Testis (tissue), 2 donors: ENCODE measurements at regions not wholly inside any gene's neighbourhood (a gene's known extent, or its start where the extent isn't known, plus 50 kb on each side); places are given as distances from the start of the nearest gene placed in this dataset.

Experiments used
- DNase-seq: peaks from one replicate; pipeline ENCODE4 v3.0.0-alpha.2; 2019
- H3K27ac ChIP-seq, 2 donors: fragments of 200-600 bp; sonication (generic); one replicate each; pipeline ENCODE4 v1.5.1; 2019
- H3K27me3 ChIP-seq: fragments of 200-600 bp; sonication (generic); one replicate; pipeline ENCODE4 v1.5.1; 2019
- H3K36me3 ChIP-seq: fragments of 200-600 bp; sonication (generic); one replicate; pipeline ENCODE4 v1.5.1; 2017; ENCODE audit warnings: low read depth; ENCODE audit errors: missing control alignments
- H3K4me1 ChIP-seq: fragments of 200-600 bp; sonication (generic); one replicate; pipeline ENCODE4 v1.5.1; 2019
- H3K4me3 ChIP-seq, 2 donors: fragments of 200-600 bp; sonication (generic); one replicate each; pipeline ENCODE4 v1.5.1; 2017 to 2019
- H3K9me3 ChIP-seq: fragments of 200-600 bp; sonication (generic); one replicate; pipeline ENCODE4 v1.5.1; 2017
- POLR2A ChIP-seq: fragments of 450-650 bp; IDR thresholded peaks from one replicate; pipeline ENCODE4 v1.6.1; 2017; ENCODE audit warnings: antibody characterized with exemption, mild to moderate bottlenecking, moderate library complexity
- WGBS, 2 donors: methylation state at CpG; one replicate each; pipeline ENCODE4 v1.1.5; 2018; 5-methylcytosine and 5-hydroxymethylcytosine counted together
- intact Hi-C: fragments of 100-400 bp; cut with DNase I; formaldehyde crosslinking; loops from one replicate; pipeline ENCODE4 v1.15.1; 2023; ENCODE audit warnings: low total_unique reads
- TF ChIP-seq, protein P1 (sequence below), 3 experiments: fragments of 450-650 bp in 2 of 3; fragments of 200-600 bp in 1 of 3; sonication (generic) in 1 of 3; IDR thresholded peaks; one replicate each; pipeline ENCODE4 v1.5.1; 2016 to 2019; ENCODE audit warnings: antibody characterized with exemption in 3 of 3, mild to moderate bottlenecking in 2 of 3, moderate library complexity in 1 of 3

DNA sequence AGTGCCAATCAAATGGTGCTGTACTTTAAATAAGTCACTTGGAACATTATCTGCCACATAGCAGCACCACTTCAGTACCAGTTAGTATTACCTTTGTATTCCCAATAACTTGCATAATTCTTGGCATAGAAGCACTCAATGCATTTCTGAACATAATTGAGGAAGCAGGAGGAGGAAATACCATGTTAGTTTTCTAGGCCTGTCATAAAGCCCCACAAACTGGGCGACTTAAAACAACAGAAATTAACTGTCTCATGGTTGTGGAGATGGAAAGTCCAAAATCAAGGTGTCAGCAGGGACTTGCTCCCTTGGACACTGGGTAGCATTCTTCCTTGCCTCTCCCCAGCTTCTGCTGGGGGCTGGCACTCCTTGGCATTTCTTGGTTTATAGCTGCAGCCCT is 296.2 kb downstream of the HS3ST1 start:
- no peak overlapping the region for H3K4me3 ChIP-seq
- intact Hi-C loops, result no loop called here
- WGBS, 2 donors, result 56 to 81% methylated on average over 1 of the region's 1 CpG
- no peaks in the 10 kb centered on the region for H3K27me3 ChIP-seq
- no peak overlapping the region for H3K27ac ChIP-seq
- H3K4me1 ChIP-seq, result no peaks in the 10 kb centered on the region
- TF ChIP-seq, protein P1, sequence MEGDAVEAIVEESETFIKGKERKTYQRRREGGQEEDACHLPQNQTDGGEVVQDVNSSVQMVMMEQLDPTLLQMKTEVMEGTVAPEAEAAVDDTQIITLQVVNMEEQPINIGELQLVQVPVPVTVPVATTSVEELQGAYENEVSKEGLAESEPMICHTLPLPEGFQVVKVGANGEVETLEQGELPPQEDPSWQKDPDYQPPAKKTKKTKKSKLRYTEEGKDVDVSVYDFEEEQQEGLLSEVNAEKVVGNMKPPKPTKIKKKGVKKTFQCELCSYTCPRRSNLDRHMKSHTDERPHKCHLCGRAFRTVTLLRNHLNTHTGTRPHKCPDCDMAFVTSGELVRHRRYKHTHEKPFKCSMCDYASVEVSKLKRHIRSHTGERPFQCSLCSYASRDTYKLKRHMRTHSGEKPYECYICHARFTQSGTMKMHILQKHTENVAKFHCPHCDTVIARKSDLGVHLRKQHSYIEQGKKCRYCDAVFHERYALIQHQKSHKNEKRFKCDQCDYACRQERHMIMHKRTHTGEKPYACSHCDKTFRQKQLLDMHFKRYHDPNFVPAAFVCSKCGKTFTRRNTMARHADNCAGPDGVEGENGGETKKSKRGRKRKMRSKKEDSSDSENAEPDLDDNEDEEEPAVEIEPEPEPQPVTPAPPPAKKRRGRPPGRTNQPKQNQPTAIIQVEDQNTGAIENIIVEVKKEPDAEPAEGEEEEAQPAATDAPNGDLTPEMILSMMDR (IDR thresholded peaks at IDR 0.05), result no peak
- TF ChIP-seq POLR2A, result no peak
- H3K36me3 ChIP-seq, result no peaks in the 10 kb centered on the region
- no peaks in the 10 kb centered on the region for H3K9me3 ChIP-seq
- no peak for DNase-seq

DNA sequence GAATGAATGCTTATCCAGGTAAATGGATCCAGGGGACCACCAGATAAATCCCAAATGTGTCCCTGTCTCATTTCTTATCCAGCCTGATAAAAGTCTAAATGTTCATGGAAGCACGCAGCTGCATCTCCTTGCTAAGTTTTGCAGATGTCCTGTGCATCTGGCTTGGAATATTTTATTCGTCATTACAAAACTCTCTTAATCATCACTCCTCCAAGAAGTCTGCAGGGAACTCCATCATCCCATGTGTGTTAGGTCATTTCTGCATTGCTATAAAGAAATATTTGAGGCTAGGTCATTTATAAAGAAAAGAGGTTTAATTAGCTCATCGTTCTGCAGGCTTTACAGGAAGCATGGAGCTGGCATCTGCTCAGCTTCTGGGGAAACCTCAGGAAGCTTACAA is 297.2 kb downstream of the HS3ST1 start:
- H3K4me3 ChIP-seq, result no peak overlapping the region
- no peaks in the 10 kb centered on the region for H3K36me3 ChIP-seq
- TF ChIP-seq, protein P1 (IDR thresholded peaks at IDR 0.05), result no peak
- TF ChIP-seq POLR2A, result no peak
- no peaks in the 10 kb centered on the region for H3K27me3 ChIP-seq
- no peaks in the 10 kb centered on the region for H3K9me3 ChIP-seq
- 92 to 93% methylated on average over 3 of the region's 3 CpGs for WGBS, 2 donors
- no peak for DNase-seq
- H3K27ac ChIP-seq, result no peak overlapping the region
- H3K4me1 ChIP-seq, result no peaks in the 10 kb centered on the region
- intact Hi-C loops, result no loop called here

DNA sequence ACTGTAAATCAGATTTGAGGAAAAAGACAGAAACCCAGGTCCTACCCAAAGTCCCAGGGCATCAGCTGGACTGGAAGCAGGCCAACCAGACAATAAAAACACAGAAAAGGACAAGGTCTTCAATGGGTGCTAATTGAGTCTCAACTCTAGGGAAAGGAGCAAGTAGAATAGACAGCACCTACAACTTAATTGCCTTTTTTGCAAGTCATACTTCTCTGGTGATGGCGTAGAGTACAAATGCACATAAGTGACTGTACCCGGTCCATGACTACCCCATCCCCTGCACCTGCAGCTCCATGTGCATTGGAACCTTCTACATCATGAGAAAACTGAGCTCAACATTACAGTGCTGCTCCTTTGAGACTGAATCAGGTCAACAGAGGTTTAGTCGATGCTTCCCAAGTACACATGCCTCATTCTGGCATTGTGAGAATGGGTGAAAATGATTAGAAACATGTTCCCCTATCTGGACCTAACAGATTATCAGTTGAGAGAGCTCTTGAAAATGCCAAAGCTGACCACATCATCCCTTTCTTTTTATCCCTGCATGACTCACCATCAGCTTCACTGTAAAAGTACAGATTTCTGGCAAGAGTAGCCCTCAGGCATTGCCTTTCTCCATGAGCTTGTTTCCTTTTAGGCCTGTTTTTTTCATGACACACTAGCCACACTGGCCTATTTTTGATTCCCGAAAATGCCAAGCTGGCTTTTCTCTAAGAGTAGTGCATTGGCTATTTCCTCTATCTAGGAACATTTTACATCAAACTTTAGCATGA is 298.3 kb downstream of the HS3ST1 start:
- intact Hi-C loops, result no loop called here
- Histone ChIP-seq H3K9me3 (no peaks in the 10 kb centered on the region), H3K27me3 (no peaks in the 10 kb centered on the region), H3K36me3 (no peaks in the 10 kb centered on the region), H3K4me3 (no peak overlapping the region), H3K4me1 (no peaks in the 10 kb centered on the region), H3K27ac (no peak overlapping the region)
- no peak for DNase-seq
- 81 to 93% methylated on average over 4 of the region's 4 CpGs for WGBS, 2 donors
- TF ChIP-seq POLR2A, result no peak
- TF ChIP-seq, protein P1 (IDR thresholded peaks at IDR 0.05), result no peak

DNA sequence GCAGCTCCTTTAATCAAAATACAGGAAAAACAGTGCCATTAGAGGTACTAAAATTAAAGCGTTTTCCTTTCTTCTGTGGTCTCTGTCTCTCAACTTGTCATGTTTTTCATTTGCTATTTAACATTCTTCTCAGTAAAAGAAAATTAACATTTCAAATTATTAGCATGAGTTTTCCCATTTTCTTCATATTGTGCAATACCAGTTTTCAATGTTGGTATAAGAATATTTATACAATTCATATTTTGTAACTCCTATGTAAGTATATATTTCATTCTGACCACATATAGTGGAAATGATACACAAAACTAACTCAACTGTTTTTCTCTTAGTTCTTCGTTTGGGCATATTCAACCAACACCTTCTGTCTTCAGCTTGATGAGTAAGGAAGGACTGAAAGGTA is 308.3 kb downstream of the HS3ST1 start:
- Histone ChIP-seq H3K36me3 (no peaks in the 10 kb centered on the region), H3K9me3 (no peaks in the 10 kb centered on the region), H3K4me3 (no peak overlapping the region), H3K27me3 (no peaks in the 10 kb centered on the region), H3K27ac (no peak overlapping the region), H3K4me1 (no peaks in the 10 kb centered on the region)
- WGBS, 2 donors, result 88 to 89% methylated on average over 2 of the region's 2 CpGs
- no peak for DNase-seq
- intact Hi-C loops, result no loop called here
- TF ChIP-seq POLR2A, result no peak
- TF ChIP-seq, protein P1 (IDR thresholded peaks at IDR 0.05), result no peak

DNA sequence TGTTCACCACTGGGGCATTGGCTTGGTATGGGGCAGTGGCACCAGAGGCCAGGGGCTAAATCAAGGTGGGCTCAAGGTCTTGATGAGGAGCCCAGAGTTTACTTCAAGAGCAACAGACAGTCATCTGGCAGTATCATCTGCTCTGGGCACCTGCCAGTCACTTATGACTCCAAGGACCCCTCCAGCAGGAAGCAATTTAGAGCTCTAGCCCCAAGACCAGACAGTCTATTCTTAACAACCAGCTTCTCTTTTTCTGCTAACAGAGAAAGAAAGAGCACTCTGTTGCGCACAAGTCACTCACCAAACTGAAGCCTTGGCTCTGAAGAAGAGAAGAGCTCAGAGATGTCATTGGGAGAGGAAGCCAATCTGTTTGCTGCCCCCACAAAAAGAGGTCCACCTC is 309.2 kb downstream of the HS3ST1 start:
- DNase-seq, result no peak
- Histone ChIP-seq H3K9me3 (no peaks in the 10 kb centered on the region), H3K36me3 (no peaks in the 10 kb centered on the region), H3K4me1 (no peaks in the 10 kb centered on the region), H3K4me3 (no peak overlapping the region), H3K27ac (no peak overlapping the region), H3K27me3 (no peaks in the 10 kb centered on the region)
- intact Hi-C loops, result no loop called here
- 95% methylated on average over 1 of the region's 1 CpG; no CpG with 5 or more reads in 1 of the 2 donors for WGBS, 2 donors
- TF ChIP-seq, protein P1 (IDR thresholded peaks at IDR 0.05), result no peak
- no peak for TF ChIP-seq POLR2A
